ENCODE measurements at regions not wholly inside any gene's neighbourhood (a gene's known extent, or its start where the extent isn't known, plus 50 kb on each side); places are given as distances from the start of the nearest gene placed in this dataset.
"Not testable (repeated sequence)": the region's sequence is repeated elsewhere in the genome, so short reads cannot be mapped to it uniquely, and the experiment has no call there.

- ATAC-seq (no peak), DNase-seq (no peak)
- intact Hi-C loops (cut with DNase I, micrococcal nuclease) = no loop called here
These were observed 123.8 kb upstream of the SDK1 start for GRCh38 chr7:3177271-3177670.

- intact Hi-C loops (cut with DNase I, micrococcal nuclease) = no loop called here
- ATAC-seq = no peak
- no peak for DNase-seq
These were observed 121.6 kb upstream of the SDK1 start for GRCh38 chr7:3179456-3179855.

DNA sequence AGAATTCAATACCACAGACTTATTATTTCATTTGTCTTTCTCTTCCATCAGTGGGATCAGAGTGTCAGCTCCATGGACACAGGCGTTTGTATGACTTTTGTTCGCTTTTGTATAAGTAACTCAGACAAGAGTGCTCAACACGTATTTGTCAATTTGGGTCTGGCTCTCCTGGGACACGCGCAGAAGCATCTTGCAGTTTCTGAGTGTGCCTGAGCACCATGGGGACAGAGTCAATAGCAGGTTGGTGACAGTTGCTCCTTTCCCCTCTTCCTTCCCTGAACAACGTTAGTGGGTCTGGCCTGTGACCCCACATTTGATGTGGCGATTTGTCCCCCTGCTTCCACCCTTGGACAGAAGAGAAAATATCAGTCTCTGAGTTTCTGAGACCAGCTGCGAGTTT, 120.4 kb upstream of the SDK1 start:
- intact Hi-C loops (cut with DNase I, micrococcal nuclease) = no loop called here
- no peak for ATAC-seq
- DNase-seq = no peak

DNA sequence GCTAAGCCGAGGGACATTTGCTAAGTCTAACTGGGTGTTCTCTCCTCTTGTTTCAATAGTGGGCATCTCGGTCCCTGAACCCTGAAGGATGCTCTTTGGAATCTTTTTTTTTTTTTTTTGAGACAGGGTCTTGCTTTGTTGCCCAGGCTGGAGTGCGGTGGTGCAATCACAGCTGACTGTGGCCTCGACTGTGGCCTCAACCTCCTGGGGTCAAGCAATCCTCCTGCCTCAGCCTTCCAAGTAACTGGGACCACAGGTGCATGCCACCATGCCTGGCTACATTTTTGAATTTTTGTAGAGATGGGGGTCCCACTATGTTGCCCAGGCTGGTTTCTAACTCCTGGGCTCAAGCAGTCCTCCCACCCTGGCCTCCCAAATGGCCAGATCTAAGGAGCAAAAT, 119.0 kb upstream of the SDK1 start:
- ATAC-seq; intact Hi-C loops (cut with DNase I, micrococcal nuclease); DNase-seq: not testable (repeated sequence)

- no peak for ATAC-seq
- no peak for DNase-seq
- intact Hi-C loops (cut with DNase I, micrococcal nuclease) = no loop called here
These were observed 113.5 kb upstream of the SDK1 start for GRCh38 chr7:3187444-3188040.

GRCh38 chr7:3188946-3189345, 112.1 kb upstream of the SDK1 start:
- DNase-seq (no peak), ATAC-seq (no peak)
- intact Hi-C loops (cut with DNase I, micrococcal nuclease) = no loop called here

DNA sequence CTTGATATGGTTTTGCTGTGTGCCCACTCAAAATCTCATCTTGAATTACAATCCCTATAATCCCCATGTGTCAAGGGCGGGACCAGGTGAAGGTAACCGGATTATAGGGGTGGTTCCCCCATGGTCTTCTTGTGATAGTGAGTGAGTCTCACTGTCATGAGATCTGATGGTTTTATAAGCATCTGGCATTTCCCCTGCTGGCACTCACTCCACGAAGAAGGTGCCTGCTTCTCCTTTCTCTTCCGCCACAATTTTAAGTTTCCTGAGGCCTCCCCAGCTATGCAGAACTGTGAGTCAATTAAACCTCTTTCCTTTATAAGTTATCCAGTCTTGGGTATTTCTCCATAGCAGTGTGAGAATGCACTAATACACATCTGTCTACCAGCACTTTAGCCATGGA, 109.5 kb upstream of the SDK1 start:
- intact Hi-C loops (cut with DNase I, micrococcal nuclease) = no loop called here
- ATAC-seq = no peak

DNA sequence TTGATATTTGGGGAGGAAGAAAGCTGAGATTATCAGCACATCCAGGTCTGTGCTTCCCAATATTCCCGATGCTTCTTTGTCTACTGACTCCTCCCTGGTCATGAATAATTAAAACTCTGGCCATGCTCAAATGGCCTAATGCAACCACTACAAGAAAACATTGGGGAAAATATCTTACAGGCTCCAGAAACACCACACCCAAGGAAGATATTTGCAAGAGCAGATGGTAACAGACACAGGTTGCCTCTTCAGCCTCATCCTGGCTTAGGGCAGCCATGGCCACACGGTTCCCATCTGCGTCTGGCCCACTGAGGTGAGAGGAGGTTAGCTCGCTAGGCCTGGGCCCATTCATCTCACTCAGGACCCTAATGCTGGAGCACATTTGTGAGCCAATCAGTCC, 108.4 kb upstream of the SDK1 start:
- DNase-seq (no peak), ATAC-seq (no peak)
- intact Hi-C loops (cut with DNase I, micrococcal nuclease) = no loop called here

More for the DNA sequence above, 109.5 kb upstream of the SDK1 start:
- no peak for DNase-seq

DNA sequence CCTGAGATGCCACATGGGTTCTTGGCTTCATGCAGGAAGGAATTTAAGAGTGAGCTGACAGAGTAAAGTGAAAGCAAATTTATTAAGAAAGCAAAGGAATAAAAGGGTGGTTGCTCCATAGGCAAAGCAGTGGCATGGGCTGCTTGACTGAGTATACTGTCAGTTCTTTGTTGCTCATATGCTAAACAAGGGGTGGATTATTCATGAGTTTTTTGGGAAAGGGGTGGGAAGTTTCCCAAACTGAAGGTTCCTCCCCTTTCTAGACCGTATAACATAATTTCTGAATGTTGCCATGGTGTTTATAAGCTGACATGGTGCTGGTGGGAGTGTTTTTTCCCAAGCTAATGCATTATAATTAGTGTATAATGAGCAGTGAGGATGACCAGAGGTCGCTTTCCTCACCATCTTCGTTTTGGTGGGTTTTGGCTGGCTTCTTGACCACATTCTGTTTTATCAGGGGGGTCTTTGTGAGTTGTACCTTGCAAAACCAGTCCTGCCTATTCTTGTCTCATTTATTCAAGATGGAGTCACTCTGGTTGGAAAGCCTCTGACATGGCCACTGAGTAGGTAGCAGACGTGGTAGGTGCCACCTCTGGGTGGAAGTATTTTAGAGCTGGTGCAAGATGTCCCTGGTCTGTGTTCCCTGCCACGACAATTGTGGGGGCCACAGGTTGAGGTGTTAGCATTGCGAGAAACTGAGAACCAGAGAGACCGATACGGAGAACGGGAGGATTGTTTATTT, 107.5 kb upstream of the SDK1 start:
- ATAC-seq (no peak), DNase-seq (no peak)
- intact Hi-C loops (cut with DNase I, micrococcal nuclease) = no loop called here

GRCh38 chr7:3194501-3195141, 106.4 kb upstream of the SDK1 start:
- intact Hi-C loops (cut with DNase I, micrococcal nuclease) = no loop called here
- DNase-seq (no peak), ATAC-seq (no peak)

- intact Hi-C loops (cut with DNase I, micrococcal nuclease) = no loop called here
These were observed 105.9 kb upstream of the SDK1 start for GRCh38 chr7:3195160-3195559.

DNA sequence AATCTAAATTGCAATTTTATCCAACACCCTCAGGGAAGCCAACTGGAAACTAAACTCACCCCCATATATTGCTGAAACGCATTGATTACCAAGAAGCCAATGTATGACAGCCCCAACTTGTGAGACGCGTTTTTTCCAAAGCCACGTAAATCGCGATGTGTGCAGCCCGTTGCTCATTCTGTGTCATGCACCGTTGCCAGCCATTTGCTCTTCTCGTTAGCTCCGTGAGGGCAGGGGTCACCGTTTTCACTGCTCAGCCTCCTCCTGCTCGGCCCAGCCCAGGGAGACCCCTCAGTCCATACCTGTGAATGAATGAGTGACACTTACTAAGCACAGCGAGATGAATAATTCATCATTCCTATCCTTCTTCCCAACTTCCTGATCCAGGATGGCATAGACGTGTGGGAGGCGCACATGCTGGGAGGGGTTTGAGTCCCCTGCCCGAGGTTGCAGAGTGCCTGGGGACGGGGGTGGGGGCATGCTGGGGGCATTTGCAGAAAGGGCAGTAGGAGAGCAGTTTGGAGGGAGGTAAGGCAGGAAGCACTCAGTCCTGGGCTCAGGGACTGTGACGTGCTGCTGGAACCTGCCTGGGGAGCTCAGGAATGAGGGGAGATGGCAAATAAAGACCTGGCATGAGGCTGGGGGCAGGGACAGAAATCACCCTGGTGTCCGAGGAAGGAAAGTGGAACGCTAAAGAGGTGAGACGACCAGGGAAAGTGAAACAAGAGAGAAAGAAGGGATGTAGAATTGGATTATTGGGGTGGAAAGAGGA, 104.2 kb upstream of the SDK1 start:
- intact Hi-C loops (cut with DNase I, micrococcal nuclease) = no loop called here
- no peak for ATAC-seq
- no peak for DNase-seq

More at GRCh38 chr7:3195160-3195559, 105.9 kb upstream of the SDK1 start:
- DNase-seq (no peak), ATAC-seq (no peak)

GRCh38 chr7:3197567-3198213, 103.4 kb upstream of the SDK1 start:
- intact Hi-C loops (cut with DNase I, micrococcal nuclease) = no loop called here
- DNase-seq (no peak), ATAC-seq (no peak)

DNA sequence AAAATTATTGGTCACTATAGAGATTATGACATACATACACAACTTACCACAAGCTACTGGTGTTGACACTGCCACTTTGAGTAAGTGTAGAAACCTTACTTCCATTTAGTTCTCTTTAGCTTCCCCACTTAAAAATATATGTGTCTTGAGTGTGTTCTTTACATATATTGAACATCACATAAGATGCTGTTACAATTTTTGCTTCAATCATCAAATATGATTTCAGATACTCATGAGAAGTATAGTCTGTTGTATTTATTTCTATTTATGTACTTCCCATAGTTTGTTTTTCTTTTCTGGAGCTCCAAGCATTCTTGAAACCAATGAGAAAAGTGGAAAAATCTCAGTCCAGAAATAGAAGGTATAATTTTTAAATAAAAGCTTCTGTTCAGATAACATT, 102.7 kb upstream of the SDK1 start:
- no peak for DNase-seq

GRCh38 chr7:3200504-3200903, 100.5 kb upstream of the SDK1 start:
- peak; percentile 58 for ATAC-seq
- DNase-seq = peak in 1 of 2 donors; percentile 40

More for the DNA sequence above, 102.7 kb upstream of the SDK1 start:
- intact Hi-C loops (cut with DNase I, micrococcal nuclease) = no loop called here
- ATAC-seq = no peak

GRCh38 chr7:3201306-3201705, 99.7 kb upstream of the SDK1 start:
- DNase-seq (no peak), ATAC-seq (no peak)
- intact Hi-C loops (cut with DNase I, micrococcal nuclease) = no loop called here

More at GRCh38 chr7:3200504-3200903, 100.5 kb upstream of the SDK1 start:
- intact Hi-C loops (cut with DNase I, micrococcal nuclease) = no loop called here

DNA sequence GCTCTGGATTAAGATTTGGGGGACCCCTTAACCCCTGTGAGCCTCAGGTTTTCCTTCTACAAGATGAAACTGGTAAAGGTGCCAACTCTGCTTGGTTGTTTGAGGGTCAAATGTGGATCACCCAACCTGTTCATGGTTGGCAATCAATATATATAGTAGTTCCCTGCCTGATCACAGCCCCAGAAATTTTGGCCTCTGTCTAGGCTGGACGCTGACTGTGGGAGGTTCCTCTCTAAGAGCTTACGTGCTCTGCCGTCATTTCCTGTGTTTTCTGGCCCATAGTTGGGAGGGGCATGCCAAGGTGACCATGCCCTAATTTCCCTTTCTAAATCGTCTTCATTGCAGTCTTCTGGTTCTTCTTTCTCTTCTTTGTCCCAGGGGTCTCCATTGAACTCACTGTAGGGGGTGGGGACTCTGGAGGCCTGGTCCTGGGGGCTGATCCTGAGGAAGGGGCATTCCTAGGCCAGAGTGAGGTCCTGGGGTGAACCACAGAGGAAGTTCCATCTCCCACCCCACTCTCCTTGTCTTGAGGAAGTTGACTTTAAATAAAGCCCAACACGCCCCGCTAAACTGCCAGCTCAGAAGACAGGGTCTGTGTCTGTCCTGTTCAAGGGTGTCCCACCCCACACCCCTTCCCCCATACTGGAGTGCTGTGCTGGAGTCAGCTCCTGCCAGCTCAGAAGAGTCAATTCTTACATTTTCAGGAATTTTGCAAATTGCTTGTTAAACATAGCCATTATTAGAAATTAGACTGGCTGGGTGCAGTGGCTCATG, 98.9 kb upstream of the SDK1 start:
- intact Hi-C loops (cut with DNase I, micrococcal nuclease) = no loop called here
- DNase-seq (no peak), ATAC-seq (no peak)

DNA sequence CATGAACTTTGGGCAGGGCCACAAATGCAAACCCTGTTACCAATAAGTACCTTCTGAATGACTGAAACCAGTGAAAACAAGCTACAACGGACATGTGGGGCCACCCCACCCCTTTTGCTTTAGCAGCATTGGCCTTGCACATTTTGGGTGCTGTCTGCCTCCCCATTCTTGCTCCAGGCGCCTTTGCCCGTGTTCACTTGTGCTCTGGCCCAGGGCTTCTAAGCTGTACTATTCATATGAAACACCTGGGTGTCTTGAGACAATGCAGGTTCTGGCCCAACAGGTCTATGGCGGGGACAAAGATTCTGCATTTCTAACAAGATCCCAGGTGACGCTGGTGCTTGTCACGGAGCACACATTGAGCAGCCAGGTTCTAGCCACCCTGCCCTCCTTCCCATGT, 96.5 kb upstream of the SDK1 start:
- DNase-seq (no peak), ATAC-seq (no peak)
- intact Hi-C loops (cut with DNase I, micrococcal nuclease) = no loop called here
